ENCODE measurements at regions not wholly inside any gene's neighbourhood (a gene's known extent, or its start where the extent isn't known, plus 50 kb on each side); places are given as distances from the start of the nearest gene placed in this dataset.

- TF ChIP-seq CTCF (conservative IDR thresholded peaks at IDR 0.05; ENCODE audit: low read length) (no peak), EZH2phosphoT487 (IDR thresholded peaks at IDR 0.05; ENCODE audit: borderline replicate concordance, low read depth, low read length) (no peak)
These were observed 305.9 kb upstream of the ADGRL4 start for GRCh38 chr1:79312438-79312837.
